OCI-LY1 (cell line): ENCODE measurements at regions not wholly inside any gene's neighbourhood (a gene's known extent, or its start where the extent isn't known, plus 50 kb on each side); places are given as distances from the start of the nearest gene placed in this dataset.

Source experiments
- H2AFZ ChIP-seq: fragments of 200-600 bp; sonication (generic), shearing (Covaris generic); 2 replicates; pipeline ENCODE4 v1.6.0; 2014; ENCODE audit warnings: antibody characterized with exemption, mild to moderate bottlenecking, low read length
- H3F3A ChIP-seq: fragments of 200-600 bp; sonication (generic), shearing (Covaris generic); 2 replicates; pipeline ENCODE4 v1.6.0; 2014; ENCODE audit warnings: mild to moderate bottlenecking, antibody characterized with exemption, low read length, moderate library complexity; ENCODE audit not compliant: insufficient read depth
- H3K27ac ChIP-seq: fragments of 200-600 bp; sonication (generic); 2 replicates; pipeline ENCODE4 v1.5.1; 2014; ENCODE audit warnings: low read length, mixed run types, mild to moderate bottlenecking, low read depth; ENCODE audit not compliant: poor library complexity, severe bottlenecking
- H3K27me3 ChIP-seq: fragments of 200-600 bp; sonication (generic); 2 replicates; pipeline ENCODE4 v1.6.0; 2014; ENCODE audit warnings: antibody characterized with exemption, mild to moderate bottlenecking, low read length, moderate library complexity; ENCODE audit not compliant: insufficient read depth
- H3K36me3 ChIP-seq: fragments of 200-600 bp; sonication (generic); 2 replicates; pipeline ENCODE4 v1.6.1; 2014; ENCODE audit warnings: mild to moderate bottlenecking, antibody characterized with exemption, low read length, moderate library complexity, mixed read lengths; ENCODE audit not compliant: insufficient read depth
- H3K4me1 ChIP-seq: fragments of 200-600 bp; sonication (generic); 2 replicates; pipeline ENCODE4 v1.5.1; 2014; ENCODE audit warnings: mild to moderate bottlenecking, low read length, moderate library complexity; ENCODE audit not compliant: insufficient read depth, severe bottlenecking
- H3K4me2 ChIP-seq: fragments of 200-600 bp; sonication (generic), shearing (Covaris generic); 2 replicates; pipeline ENCODE4 v1.6.1; 2014; ENCODE audit warnings: low read length
- H3K4me3 ChIP-seq: fragments of 200-600 bp; sonication (generic); 2 replicates; pipeline ENCODE4 v1.5.1; 2014; ENCODE audit warnings: low read length, low read depth, mild to moderate bottlenecking, mixed read lengths; ENCODE audit not compliant: poor library complexity, severe bottlenecking
- H3K79me2 ChIP-seq: fragments of 200-600 bp; shearing (Covaris generic); 2 replicates; pipeline ENCODE4 v1.6.1; 2016; ENCODE audit warnings: mixed run types, low read length, mixed read lengths; ENCODE audit not compliant: insufficient read depth
- H3K9ac ChIP-seq: fragments of 200-600 bp; sonication (generic), shearing (Covaris generic); 2 replicates; pipeline ENCODE4 v1.6.1; 2014; ENCODE audit warnings: mild to moderate bottlenecking, low read length, mixed read lengths
- H3K9me2 ChIP-seq: fragments of 200-600 bp; sonication (generic), shearing (Covaris generic); 2 replicates; pipeline ENCODE4 v1.6.1; 2014; ENCODE audit warnings: low read depth, mild to moderate bottlenecking, low read length, mixed read lengths
- H3K9me3 ChIP-seq: fragments of 200-600 bp; shearing (Covaris generic); 2 replicates; pipeline ENCODE4 v1.6.1; 2014; ENCODE audit warnings: low read length, mixed read lengths
- H4K20me1 ChIP-seq: fragments of 200-600 bp; sonication (generic), shearing (Covaris generic); 2 replicates; pipeline ENCODE4 v1.6.0; 2016; ENCODE audit warnings: mild to moderate bottlenecking, low read length; ENCODE audit not compliant: insufficient read depth
- CTCF ChIP-seq: fragments of 200-600 bp; sonication (generic), shearing (Covaris generic); IDR thresholded peaks from 2 replicates; pipeline ENCODE4 v1.5.1; 2017; ENCODE audit warnings: mild to moderate bottlenecking, antibody characterized with exemption, low read length, moderate library complexity, mixed read lengths
- EZH2 ChIP-seq: fragments of 200-600 bp; sonication (generic), shearing (Covaris generic); IDR thresholded peaks from 2 replicates; pipeline ENCODE4 v1.8.0; 2017; ENCODE audit warnings: borderline replicate concordance, mixed run types, mild to moderate bottlenecking, antibody characterized with exemption, low read length, moderate library complexity, mixed read lengths

DNA sequence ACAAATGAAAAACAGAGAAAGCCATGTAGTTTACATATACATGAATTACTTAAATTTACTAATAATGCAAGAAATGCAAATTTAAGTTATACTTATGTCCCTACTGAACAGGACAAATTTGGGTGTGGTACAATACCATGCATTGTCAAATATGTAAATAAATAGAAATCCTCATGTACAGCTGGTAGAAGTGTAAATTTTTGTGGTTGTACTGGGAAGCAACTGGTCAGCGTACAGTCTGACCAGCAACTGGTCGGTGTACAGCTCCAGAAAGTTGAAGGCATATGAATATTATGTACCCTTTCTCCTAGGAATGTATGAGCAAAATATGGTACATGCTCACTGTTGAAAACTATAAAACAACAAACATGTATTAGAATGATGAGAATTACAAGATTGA, 93.9 kb upstream of the TMEM106B start:
- H3K36me3 ChIP-seq = no peaks in the 10 kb centered on the region
- no peak overlapping the region for H3K4me2 ChIP-seq
- no peak overlapping the region for H3K4me3 ChIP-seq
- H3K27me3 ChIP-seq = no peaks in the 10 kb centered on the region
- no peaks in the 10 kb centered on the region for H3K4me1 ChIP-seq
- H3K79me2 ChIP-seq = no peaks in the 10 kb centered on the region
- H4K20me1 ChIP-seq = no peaks in the 10 kb centered on the region
- no peak overlapping the region for H3K27ac ChIP-seq
- H3K9me3 ChIP-seq = no peaks in the 10 kb centered on the region
- no peaks in the 10 kb centered on the region for H3K9me2 ChIP-seq
- H3K9ac ChIP-seq = no peak overlapping the region
- H2AFZ ChIP-seq = no peak overlapping the region
- no peak for TF ChIP-seq CTCF
- H3F3A ChIP-seq = no peaks in the 10 kb centered on the region

GRCh38 chr7:12119620-12120303, 91.3 kb upstream of the TMEM106B start:
- Histone ChIP-seq H2AFZ (no peak overlapping the region), H3K9me3 (no peaks in the 10 kb centered on the region), H3K9me2 (no peaks in the 10 kb centered on the region), H3K27ac (no peak overlapping the region), H3F3A (no peaks in the 10 kb centered on the region), H3K4me3 (no peak overlapping the region), H3K27me3 (no peaks in the 10 kb centered on the region), H3K4me2 (no peak overlapping the region), H3K36me3 (no peaks in the 10 kb centered on the region), H4K20me1 (no peaks in the 10 kb centered on the region), H3K4me1 (no peaks in the 10 kb centered on the region), H3K79me2 (no peaks in the 10 kb centered on the region), H3K9ac (no peak overlapping the region)
- TF ChIP-seq EZH2 (no peak), CTCF (no peak)

DNA sequence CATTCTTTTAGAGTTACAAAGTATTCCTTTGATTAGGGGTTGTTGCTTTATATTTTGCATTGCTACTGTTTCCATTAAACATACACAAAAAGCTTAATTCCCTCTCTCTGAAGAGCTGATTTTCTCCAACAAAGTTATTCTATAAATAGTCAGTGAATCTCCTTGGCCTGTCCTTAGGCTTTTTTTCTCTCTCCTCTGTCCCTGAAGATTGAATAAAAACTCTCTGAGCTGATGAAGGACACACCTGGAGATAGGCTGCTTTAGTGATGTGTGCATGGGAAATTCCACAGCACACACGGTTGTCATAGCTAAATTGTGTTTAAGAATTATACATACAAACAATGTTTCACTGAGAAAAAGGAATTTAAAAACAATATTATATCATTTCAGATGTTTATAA, 90.5 kb upstream of the TMEM106B start:
- Histone ChIP-seq H3K4me1 (no peaks in the 10 kb centered on the region), H3K4me2 (no peak overlapping the region), H3K27me3 (no peaks in the 10 kb centered on the region), H3K9me2 (no peaks in the 10 kb centered on the region), H3K4me3 (no peak overlapping the region), H3K36me3 (no peaks in the 10 kb centered on the region), H3K9ac (no peak overlapping the region), H3K27ac (no peak overlapping the region), H4K20me1 (no peaks in the 10 kb centered on the region), H2AFZ (no peak overlapping the region), H3K79me2 (no peaks in the 10 kb centered on the region), H3F3A (no peaks in the 10 kb centered on the region), H3K9me3 (no peaks in the 10 kb centered on the region)
- no peak for TF ChIP-seq CTCF
- no peak for TF ChIP-seq EZH2
